Stimulated activated CD4-positive, alpha-beta T cell treated with anti-CD3 and anti-CD28 coated beads, TNF-alpha, amount 100 ng/mL, for 48 hours (primary cell): ENCODE measurements at regions not wholly inside any gene's neighbourhood (a gene's known extent, or its start where the extent isn't known, plus 50 kb on each side); places are given as distances from the start of the nearest gene placed in this dataset.
"Not testable (repeated sequence)": the region's sequence is repeated elsewhere in the genome, so short reads cannot be mapped to it uniquely, and the experiment has no call there.

ENCODE experiments used
- DNase-seq, 3 donors: peaks; one replicate each; pipeline ENCODE4 v3.0.0-alpha.2; 2020; ENCODE audit warnings: low read depth in 3 of 3

DNA sequence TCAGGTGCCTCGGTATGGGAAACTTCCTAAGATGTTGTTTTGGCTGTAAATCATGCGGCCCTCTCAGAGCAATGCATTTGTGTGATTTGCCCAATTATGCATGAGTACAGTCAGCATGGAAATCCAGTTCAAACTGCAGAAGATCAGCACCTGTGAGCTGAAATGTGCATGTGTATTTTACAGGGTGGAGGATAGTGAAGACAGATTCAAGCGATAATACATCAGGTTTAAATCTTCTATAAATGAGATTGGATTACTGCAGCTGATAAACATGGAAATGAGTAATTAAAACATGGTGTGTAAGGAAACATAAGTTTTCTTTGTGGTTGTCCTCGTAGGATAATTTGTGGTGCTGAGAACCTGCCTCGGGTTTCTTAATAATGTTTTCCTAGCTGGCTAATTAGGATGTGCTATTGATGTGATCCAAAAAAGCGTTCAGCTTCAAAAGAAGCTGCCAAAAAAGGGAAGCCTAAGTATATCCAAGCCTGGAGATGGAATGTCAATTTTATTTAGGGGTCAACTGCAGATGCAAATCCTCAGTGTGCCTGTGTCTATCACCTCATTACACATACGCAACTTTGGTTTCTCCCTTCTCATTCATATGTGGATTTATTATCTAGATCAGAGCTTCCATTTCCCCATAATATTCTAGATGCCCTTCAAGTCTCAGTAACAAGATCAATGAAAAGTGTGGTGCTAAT, 117.1 kb upstream of the CCDC28A start:
- DNase-seq, result no peak

DNA sequence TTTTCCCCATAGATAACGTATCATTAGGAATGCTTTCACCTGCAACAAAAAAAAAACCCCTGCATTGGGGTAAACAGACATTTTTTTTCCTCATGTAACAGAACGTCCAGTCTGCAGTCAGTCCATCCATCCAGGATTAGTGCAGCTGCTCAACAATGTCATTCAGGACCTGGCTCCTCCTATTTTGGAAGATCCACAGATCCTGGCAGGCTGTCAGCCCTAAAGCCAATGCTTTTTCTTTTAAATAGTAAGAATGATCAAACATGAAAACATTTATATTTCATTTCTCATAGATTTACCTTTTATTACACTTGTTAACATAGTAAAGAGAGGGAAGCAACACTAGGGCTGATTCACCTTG, 116.5 kb upstream of the CCDC28A start:
- DNase-seq, result no peak

DNA sequence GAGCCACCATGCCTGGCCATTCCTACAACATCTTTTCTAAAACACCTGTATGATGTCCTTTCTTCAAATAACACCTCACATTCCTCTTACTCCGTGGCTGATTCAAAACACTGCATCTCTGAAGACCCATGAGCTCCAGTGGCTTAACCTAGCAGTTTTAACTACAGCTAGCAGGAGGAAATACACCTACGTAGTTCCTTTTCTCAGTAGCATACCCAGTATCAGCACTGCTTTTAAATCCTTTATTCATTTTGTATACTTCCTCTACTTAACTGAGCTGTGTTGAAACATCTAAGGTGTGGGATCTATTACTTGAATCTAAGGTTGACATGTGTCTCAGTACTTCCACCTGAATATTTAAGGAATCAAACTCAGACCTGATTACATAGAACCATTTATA, 113.6 kb upstream of the CCDC28A start:
- no peak for DNase-seq

DNA sequence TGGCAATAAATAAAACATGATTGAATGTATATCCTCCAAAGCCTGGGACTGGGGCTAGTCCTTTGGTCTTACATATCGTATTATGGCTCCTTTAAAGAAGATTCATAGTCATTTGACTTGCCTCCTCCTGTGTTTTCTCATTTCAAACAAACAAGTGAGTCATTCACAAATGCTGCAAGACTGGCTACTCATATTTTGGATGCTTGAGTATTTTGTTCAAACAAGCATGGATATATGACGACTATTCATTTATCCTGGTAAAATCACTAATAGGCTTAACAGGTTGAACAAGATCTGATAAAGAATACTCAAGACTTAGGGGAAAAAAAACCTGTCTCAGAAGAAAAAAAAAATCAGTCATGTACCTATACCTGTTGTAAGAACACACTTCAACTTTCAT, 111.1 kb upstream of the CCDC28A start:
- DNase-seq, result no peak

DNA sequence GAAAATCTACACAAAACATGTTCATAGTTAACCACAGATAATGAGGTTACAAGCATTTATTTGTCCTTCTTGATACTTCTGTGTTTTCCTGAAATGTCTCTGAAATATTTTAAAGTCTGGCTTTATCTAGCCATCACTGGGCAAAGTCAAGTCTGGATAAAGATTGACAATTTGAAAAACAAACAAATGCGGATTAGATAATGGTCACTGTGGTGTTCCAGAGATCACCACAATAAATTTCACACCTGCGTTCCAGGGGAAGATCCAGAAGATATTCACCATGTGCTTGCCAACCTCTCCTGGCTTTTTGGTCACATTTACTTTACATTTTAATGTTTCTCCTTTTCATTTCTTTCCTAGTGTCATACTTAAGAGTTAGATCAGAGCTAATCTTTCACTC, 109.7 kb upstream of the CCDC28A start:
- DNase-seq, result no peak

DNA sequence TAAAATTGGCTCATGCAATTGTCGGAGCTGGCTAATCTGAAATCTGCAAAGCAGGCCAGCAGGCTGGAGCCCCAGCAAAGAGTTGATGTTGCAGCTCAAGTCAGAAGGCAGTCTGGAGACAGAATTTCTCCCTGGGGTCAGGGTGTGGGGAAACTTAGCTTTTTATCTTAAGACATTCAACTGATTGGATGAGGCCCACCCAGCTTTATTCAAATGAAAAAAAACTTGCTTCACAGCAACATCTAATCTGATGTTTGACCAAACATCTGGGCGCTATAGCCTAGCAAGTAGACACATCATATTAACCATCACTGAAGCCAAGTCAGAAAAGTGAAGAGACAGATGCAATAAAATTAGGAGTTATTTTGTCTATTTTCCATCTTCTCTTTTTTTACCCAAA, 108.8 kb upstream of the CCDC28A start:
- DNase-seq, result no peak

DNA sequence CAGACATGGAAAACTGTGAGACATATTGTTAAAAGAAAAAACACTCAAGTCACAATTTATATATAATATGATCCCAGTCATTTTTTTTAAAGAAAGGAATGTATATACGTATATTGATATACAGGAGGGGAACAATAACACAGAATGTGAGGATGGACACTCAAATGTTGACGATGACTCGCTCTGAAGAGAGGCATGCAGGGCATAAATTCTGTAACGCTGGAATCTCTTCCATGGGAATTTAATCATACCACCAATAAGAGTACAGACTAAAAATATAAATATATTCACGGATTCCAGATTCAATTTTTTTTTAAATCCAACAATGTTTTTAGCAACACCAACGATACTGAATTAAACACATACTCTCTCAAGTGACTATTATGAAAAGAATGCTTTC, 106.9 kb upstream of the CCDC28A start:
- DNase-seq, result no peak

DNA sequence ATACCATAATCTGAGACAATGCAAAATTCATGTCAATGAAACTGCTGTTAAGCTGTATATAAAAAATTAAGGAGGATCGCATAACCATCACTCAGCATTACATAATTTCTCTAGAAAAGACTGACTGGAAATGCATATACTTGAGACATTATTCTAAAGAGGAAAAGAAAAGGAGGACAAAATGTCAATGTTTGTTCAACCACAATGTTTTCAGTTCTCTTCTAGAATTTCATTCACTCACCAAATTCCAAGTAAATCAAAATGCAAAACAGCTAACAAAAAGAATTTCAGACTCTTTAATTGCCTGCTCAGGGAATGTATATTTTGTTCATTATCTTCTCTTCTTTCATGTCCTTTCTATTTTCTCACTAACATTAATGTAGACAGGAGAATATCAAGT, 106.2 kb upstream of the CCDC28A start:
- no peak for DNase-seq

DNA sequence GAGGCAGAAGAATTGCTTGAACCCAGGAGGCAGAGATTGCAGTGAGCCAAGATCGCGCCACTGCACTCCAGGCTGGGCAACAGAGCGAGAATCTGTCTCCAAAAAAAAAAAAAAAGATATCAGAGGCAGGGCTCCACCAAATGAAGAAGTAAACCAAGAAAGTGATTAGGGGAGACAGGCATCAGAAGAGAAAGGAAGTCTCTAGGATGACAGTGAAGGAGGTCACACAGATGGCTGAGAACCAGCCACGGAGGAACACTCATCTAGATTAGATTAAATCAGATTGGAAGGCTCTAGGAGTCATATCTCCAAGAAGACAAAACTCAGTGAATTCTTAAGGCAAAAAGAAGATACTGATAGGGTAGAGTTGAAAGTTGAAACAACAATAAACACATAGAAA, 102.2 kb upstream of the CCDC28A start:
- no peak for DNase-seq

DNA sequence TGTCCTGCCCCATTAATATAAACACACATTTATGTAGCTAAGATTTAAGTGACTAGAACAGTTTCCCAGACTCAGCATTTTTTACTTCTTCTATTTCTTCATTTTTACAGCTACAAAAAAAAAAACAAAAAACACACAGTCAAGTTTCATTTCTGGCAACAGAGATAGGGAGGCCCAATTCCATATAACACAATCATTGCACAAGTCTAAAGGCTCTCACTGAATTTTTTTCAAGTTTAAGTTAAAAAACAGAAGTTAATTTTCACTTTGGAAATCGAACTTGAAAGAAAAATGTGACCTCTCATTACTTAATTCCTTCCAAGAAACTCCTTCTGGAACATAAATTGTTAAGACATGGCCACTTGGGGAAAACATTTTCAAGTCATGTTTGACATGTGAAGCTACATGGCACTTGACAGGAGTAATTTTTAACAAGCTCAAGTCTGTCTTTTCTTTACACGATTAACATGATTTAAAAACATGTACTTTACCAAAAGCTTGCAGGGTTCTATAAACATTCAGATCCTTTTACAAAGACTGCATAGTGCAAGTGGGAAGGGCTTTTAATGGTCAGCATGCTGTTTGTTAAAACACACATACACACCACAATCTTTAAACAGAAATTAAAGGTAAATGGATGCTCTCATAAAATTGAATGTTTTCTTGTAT, 100.1 kb upstream of the CCDC28A start:
- no peak for DNase-seq

DNA sequence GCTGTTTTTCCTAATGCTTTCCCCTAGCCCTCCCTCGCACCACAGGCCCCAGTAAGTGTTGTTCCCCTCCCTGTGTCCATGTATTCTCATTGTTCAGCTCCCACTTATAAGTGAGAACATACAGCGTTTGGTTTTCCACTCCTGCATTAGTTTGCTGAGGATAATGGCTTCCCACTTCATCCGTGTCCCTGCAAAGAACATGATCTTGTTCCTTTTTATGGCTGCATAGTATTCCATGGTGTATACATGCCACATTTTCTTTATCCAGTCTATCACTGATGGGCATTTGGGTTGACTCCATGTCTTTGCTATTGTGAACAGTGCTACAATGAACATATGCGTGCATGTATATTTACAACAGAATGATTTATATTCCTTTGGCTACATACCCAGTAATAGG, 99.1 kb upstream of the CCDC28A start:
- not testable (repeated sequence) for DNase-seq

DNA sequence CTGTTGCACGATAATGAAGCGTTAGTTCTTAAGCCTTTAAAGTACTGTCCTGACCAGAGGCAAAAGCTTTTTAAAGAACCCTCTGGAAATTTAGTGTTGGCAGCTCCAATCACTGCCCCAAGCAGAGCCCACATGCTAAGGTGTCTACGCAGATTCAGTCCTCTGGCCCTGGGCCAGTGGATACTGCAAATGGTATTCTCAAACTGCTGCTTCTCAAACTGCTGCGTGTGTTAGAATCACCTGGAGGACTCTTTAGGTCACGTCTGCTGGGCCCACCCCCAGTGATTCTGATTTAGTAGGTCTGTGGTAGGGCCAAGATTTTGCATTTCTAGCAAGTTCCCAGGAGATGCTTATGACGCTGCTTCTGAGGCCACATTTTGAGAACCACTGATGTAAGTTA, 96.0 kb upstream of the CCDC28A start:
- DNase-seq, result no peak

DNA sequence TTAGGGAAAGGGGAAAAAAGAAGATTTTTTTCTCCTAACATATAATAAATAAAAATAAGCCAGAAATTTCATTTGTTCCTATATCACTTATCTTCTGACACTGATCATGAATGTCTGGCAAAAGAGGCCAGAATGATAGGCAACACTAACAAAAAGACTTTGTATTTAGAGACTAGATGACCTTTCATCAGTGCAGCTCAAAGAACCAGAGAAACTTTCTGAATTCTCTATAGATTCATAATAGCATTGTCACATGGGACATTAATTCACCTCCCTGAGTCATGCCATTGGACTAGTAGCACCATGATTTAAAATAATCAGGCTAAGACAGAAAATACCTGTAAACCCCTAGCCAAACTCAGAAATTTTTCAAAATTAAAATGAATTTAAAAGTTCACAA, 95.4 kb upstream of the CCDC28A start:
- no peak for DNase-seq

DNA sequence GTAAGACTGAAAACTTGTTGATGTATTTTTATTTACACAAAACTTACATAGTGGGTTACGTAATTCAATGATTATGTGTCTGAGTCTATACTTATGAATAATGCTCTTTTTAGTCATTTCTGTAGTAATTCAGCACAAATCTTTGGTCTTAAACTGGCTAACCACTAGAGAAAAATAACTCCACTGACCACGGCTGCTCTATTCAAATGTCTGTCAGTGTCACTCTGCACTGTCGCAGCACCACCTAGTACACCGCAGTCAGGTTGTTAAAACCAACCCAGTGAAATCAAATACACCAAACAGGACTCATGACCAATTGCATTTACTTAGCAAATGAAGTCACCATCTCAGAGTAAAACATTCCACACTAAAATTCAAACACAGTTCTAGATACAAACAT, 93.5 kb upstream of the CCDC28A start:
- no peak for DNase-seq

DNA sequence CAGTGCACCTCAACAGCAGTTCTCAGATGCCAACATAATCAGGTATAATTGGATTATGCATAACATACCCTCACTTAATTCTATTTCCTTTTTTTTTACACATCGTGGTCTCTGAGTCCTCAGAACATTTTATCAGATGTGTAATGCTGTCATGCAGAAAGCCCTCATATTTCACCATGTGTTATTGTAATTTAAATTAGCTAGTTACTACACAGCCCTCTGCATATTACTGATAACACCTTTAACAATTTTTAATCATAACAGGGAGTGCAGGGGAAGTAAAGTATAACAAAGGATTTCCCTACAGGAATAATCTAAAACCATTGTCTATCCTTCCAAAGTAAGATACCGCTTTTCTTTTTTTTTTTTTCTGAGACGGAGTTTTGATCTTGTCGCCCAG, 91.9 kb upstream of the CCDC28A start:
- no peak for DNase-seq

DNA sequence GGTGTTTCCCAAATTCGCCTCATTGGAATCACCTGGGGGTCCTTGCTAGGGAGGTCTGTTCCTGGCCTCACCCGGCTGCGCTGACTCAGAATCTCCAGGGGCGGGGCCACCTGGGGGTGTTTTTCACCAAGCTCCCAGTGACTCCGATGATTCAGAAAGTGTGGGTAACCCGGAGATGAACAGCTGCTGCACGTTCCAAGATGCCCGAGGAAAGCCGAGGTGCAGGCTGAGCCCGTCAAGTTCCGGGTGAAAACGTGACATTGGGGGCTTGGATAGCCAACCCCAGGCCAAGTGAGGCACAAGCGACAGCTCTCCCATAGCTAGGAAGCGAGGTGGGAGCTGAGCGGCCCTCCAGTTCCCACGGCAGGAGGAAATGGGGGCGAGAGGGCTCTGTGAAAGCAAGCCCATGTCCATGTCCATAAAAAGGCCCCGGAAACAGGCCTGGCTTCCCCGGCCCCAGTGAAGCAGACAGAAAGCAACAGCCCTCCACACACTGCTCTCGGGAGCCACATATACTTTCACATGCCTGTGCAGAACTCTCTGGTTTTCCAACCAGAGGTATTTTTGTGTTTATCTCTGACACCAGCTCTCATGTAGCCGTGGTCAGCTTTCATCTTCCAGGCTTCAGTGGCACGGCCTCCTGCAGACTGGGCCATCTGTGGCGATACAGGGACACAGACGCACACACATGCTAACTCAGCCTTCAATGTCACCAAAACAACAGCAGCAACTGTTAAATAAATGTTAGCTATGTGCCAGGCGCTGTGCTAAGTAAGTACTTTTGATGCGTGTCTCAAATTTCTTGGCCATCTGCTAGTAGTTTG, 90.7 kb upstream of the CCDC28A start:
- no peak for DNase-seq

DNA sequence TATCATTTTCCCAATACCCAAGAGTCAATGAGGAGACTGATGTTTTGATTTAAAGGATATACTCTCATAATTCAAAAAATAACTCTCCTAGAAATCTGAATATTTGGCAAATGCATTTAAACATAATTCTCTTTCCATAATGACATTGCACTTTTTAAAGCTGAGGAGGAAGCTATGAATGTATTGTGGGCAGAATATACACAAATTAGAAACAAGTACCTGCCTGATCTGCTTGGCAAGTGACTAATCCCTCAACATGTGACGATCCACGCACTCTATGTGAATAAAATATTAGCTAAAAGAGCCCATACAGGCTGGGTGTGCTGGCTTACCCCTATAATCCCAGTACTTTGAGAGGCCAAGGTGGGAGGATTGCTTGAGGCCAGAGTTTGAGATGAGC, 88.3 kb upstream of the CCDC28A start:
- DNase-seq, result no peak

DNA sequence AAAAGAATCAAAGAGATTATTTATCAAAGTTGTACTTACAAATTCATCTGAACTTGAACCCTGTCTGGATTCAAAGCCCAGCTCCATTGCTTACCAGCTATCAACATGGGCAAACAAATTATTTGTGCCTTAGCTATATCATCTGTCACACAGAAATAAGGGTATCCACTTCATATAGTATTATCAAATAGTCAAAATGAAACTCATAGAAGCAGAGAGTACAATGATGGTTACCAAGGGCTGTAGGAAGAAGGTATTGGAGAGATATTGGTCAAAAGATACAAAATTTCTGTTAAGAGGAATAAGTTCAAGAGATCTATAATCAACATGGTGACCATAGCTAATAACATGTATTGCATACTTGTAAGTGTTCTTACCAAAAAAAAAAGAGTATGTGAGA, 87.8 kb upstream of the CCDC28A start:
- no peak for DNase-seq

DNA sequence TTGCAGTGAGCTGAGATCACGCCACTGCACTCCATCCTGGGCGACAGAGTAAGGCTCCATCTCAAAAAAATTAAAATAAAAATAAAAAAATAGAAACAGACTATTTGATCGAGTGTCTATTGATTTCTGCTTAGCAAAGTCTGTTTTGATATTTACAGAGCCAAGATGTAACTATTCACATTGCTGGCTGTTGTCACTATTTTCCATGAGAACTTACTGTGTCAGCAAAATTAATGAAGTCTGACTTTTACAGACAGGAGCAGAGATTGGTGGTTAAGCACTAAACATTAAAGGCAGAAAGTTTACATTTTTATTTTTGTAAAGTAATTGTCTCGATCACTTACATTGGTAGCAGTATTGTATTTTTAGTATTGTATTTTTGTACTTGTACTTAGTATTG, 85.0 kb upstream of the CCDC28A start:
- DNase-seq, result no peak

DNA sequence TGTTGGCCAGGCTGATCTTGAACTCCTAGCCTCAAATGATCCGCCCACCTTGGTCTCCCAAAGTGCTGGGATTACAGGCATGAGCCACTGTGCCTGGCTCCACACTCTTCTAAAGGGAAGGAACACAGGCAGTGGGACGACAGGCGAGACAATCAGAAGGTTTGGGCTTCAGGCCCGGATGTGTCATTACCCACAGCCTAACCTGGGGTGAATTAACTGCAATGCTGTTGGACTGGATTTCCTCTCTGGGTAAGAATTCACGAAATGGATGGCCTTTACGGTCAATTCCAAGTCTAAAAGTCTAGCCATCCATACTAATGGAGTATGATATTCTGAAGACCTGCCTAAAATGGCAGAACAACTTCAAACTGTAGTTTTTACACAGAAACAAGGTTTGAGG, 83.7 kb upstream of the CCDC28A start:
- no peak for DNase-seq

DNA sequence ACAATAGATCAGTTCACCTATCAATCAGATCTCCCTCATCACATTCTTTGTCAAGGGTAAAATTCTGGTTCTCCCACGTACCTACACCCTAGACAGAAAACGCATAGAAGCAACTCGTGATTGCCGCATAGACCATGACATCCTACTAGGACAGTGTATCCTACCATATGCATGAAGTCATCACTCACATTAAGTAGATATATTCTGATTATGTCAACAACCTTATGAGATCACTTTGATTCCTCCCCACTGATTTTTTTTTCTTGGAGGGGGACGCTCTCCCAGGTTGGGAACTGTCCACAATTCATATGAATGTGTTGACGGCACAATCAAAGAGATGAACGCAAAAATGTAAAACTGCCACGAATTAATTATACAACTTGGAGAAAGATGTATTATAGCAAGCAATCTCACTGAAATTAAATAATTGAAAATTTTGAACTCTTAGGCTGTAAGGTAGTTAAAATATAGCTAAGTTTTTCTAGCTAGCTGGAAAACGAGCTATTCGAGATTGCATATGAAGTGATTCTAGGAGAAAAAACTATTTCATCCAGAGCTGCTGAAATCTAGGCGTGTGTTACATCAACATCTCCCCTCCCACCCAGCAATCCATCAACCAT, 82.5 kb upstream of the CCDC28A start:
- no peak for DNase-seq

DNA sequence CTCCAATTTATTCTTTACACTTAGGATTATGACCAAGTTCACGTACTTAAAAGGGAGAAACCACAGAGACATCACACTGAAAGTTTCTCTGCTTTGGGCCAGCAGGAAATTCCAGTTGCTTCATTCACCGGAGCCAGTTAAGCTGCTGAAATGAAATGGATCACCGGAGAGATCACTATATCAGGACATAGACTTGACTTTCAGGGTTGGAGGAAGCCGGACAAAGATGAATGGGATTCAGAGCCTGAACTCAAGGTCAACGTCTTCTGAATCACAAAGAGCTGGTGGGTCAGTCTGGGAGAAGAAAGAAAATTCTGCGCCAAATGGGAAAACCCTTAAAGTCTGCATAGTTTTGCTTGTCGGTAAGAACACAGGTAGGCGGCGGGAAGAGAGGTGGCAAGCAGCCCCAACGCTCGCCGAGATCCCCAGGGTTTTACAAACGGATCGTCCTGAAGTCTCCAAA, 81.9 kb upstream of the CCDC28A start:
- no peak for DNase-seq
